B cell (primary cell): ENCODE measurements at regions not wholly inside any gene's neighbourhood (a gene's known extent, or its start where the extent isn't known, plus 50 kb on each side); places are given as distances from the start of the nearest gene placed in this dataset.

Experiments
- ATAC-seq: fragments of 200-7000 bp; cut with Tn5 transposase; one replicate; pipeline ENCODE4 v1.10.0; 2021; ENCODE audit warnings: low read depth, mild to moderate bottlenecking, moderate number of reproducible peaks, moderate library complexity
- CTCF ChIA-PET: fragments of 350-600 bp; sonication (Branson Sonifier 250); formaldehyde crosslinking; loops from one replicate; lab custom pipeline; 2021; ENCODE audit warnings: antibody characterized with exemption, inconsistent platforms; lab: Charles Lee
- POLR2A ChIA-PET: fragments of 350-600 bp; sonication (Branson Sonifier 250); formaldehyde crosslinking; loops from one replicate; lab custom pipeline; 2021; ENCODE audit warnings: antibody characterized with exemption; lab: Charles Lee
- DNase-seq: peaks from one replicate; pipeline ENCODE4 v3.0.0; 2013
- H2AFZ ChIP-seq: 2 replicates; pipeline ENCODE4 v1.6.1; 2012; ENCODE audit warnings: mild to moderate bottlenecking, low read depth, low read length; ENCODE audit not compliant: insufficient read depth, poor library complexity, severe bottlenecking
- H3K27ac ChIP-seq, 2 donors: 1 replicate in 1 of 2; 2 replicates in 1 of 2; pipeline ENCODE4 v1.5.1; 2012 to 2013; ENCODE audit warnings: low read length in 2 of 2, mild to moderate bottlenecking in 2 of 2, moderate library complexity in 1 of 2
- H3K27me3 ChIP-seq, 4 experiments: fragments of 200-600 bp in 1 of 4; sonication (generic) in 1 of 4; replicated peaks in 1 of 4; 1 replicate in 2 of 4; 2 replicates in 2 of 4; pipeline versions ENCODE4 v1.6.1 to v1.7.0; 2013 to 2016; ENCODE audit warnings: low read length in 3 of 4, mild to moderate bottlenecking in 2 of 4, mixed read lengths in 1 of 4, moderate library complexity in 1 of 4; ENCODE audit not compliant: insufficient read depth in 4 of 4, control insufficient read depth in 3 of 4; ENCODE audit errors: control extremely low read depth in 1 of 4
- H3K36me3 ChIP-seq, 2 experiments: replicated peaks in 1 of 2; 1 replicate in 1 of 2; 2 replicates in 1 of 2; pipeline versions ENCODE4 v1.6.1 to v1.7.1; 2013; ENCODE audit warnings: low read length in 1 of 2; ENCODE audit not compliant: insufficient read depth in 2 of 2, control insufficient read depth in 1 of 2; ENCODE audit errors: control extremely low read depth in 1 of 2, extremely low read depth in 1 of 2
- H3K4me1 ChIP-seq, 2 donors: fragments of 200-600 bp in 1 of 2; sonication (generic) in 1 of 2; 1 replicate in 1 of 2; 2 replicates in 1 of 2; pipeline versions ENCODE4 v1.5.1 to v1.6.1; 2013 to 2017; ENCODE audit warnings: low read length in 2 of 2; ENCODE audit not compliant: control insufficient read depth in 2 of 2, insufficient read depth in 2 of 2
- H3K4me2 ChIP-seq: replicated peaks from 2 replicates; pipeline ENCODE3; 2012; ENCODE audit warnings: mild to moderate bottlenecking, low read depth, low read length; ENCODE audit not compliant: poor library complexity, severe bottlenecking
- H3K4me3 ChIP-seq, 5 experiments: fragments of 200-600 bp in 1 of 5; sonication (generic) in 1 of 5; 1 replicate in 3 of 5; 2 replicates in 2 of 5; pipeline versions ENCODE4 v1.5.1 to v1.7.0; 2011 to 2016; ENCODE audit warnings: low read length in 4 of 5, mild to moderate bottlenecking in 4 of 5, low read depth in 2 of 5, control low read depth in 1 of 5, moderate library complexity in 1 of 5; ENCODE audit not compliant: insufficient read depth in 1 of 5; ENCODE audit errors: control extremely low read depth in 1 of 5, extremely low read depth in 1 of 5
- H3K79me2 ChIP-seq: fragments of 200-600 bp; sonication (generic); one replicate; pipeline ENCODE4 v1.6.0; 2016; ENCODE audit warnings: low read length; ENCODE audit not compliant: control insufficient read depth, insufficient read depth
- H3K9ac ChIP-seq: fragments of 200-600 bp; sonication (generic); 2 replicates; pipeline ENCODE4 v1.6.1; 2017; ENCODE audit warnings: mild to moderate bottlenecking, low read length, moderate library complexity
- H3K9me3 ChIP-seq, 3 donors: one replicate each; pipeline versions ENCODE4 v1.6.1 to v1.7.1; 2013; ENCODE audit warnings: low read length in 2 of 3; ENCODE audit not compliant: control insufficient read depth in 2 of 3, insufficient read depth in 1 of 3; ENCODE audit errors: control extremely low read depth in 1 of 3
- H4K20me1 ChIP-seq: 2 replicates; pipeline ENCODE4 v1.6.0; 2012; ENCODE audit warnings: mild to moderate bottlenecking, low read length; ENCODE audit not compliant: insufficient read depth, control insufficient read depth, poor library complexity, severe bottlenecking
- H3K27ac Mint-ChIP-seq: one replicate; pipeline ENCODE4 v1.8.0; 2021; ENCODE audit warnings: mixed read lengths
- H3K27me3 Mint-ChIP-seq: one replicate; pipeline ENCODE4 v1.8.0; 2021; ENCODE audit warnings: mixed read lengths
- H3K4me1 Mint-ChIP-seq: one replicate; pipeline ENCODE4 v1.8.0; 2021; ENCODE audit warnings: mixed read lengths
- H3K4me3 Mint-ChIP-seq: one replicate; pipeline ENCODE4 v1.8.0; 2021; ENCODE audit warnings: mixed read lengths
- H3K9me3 Mint-ChIP-seq: one replicate; pipeline ENCODE4 v1.8.0; 2022; ENCODE audit warnings: mixed read lengths; ENCODE audit not compliant: insufficient read depth
- CTCF ChIP-seq: fragments of 200-600 bp; IDR thresholded peaks from one replicate; pipeline ENCODE4 v1.8.0; 2022; ENCODE audit warnings: antibody characterized with exemption, mild to moderate bottlenecking
- EZH2 ChIP-seq: IDR thresholded peaks from 2 replicates; pipeline ENCODE4 v1.6.1; 2012; ENCODE audit warnings: borderline replicate concordance, low read depth, mild to moderate bottlenecking, moderate library complexity, low read length; ENCODE audit not compliant: insufficient read depth, poor library complexity, severe bottlenecking
- WGBS: methylation state at CpG from one replicate; pipeline ENCODE4 v1.1.5; 2013; ENCODE audit warnings: missing lambda C conversion rate; ENCODE audit not compliant: insufficient coverage; 5-methylcytosine and 5-hydroxymethylcytosine counted together
- intact Hi-C: fragments of 100-400 bp; cut with micrococcal nuclease; formaldehyde crosslinking; loops from one replicate; pipeline ENCODE4 v1.10.0; 2022

GRCh38 chr3:82342521-82342920, 581.1 kb upstream of the GBE1 start:
- ChIA-PET CTCF (no interaction called here), POLR2A (no interaction called here)
- intact Hi-C loops, result no loop called here
- H3K27me3 Mint-ChIP-seq, result no peaks in the 10 kb centered on the region
- no peak for TF ChIP-seq EZH2
- no peak for TF ChIP-seq CTCF
- H3K79me2 ChIP-seq, result no peaks in the 10 kb centered on the region
- no peaks in the 10 kb centered on the region for H4K20me1 ChIP-seq
- no peak overlapping the region for H3K4me3 Mint-ChIP-seq
- no peak overlapping the region for H3K27ac Mint-ChIP-seq
- no peaks in the 10 kb centered on the region for H3K9me3 Mint-ChIP-seq
- no peaks in the 10 kb centered on the region for H3K27me3 ChIP-seq
- no peak overlapping the region for H3K4me2 ChIP-seq
- H3K27ac ChIP-seq, result no peak overlapping the region
- no peak overlapping the region for H3K9ac ChIP-seq
- H3K4me1 ChIP-seq, result no peaks in the 10 kb centered on the region
- ATAC-seq (no peak), DNase-seq (no peak)
- no peaks in the 10 kb centered on the region for H3K9me3 ChIP-seq
- H3K4me3 ChIP-seq, result no peak overlapping the region
- no peak overlapping the region for H2AFZ ChIP-seq
- H3K36me3 ChIP-seq, result no peaks in the 10 kb centered on the region
- WGBS, result no CpG with 5 or more reads among the region's 3 CpGs
- no peaks in the 10 kb centered on the region for H3K4me1 Mint-ChIP-seq

DNA sequence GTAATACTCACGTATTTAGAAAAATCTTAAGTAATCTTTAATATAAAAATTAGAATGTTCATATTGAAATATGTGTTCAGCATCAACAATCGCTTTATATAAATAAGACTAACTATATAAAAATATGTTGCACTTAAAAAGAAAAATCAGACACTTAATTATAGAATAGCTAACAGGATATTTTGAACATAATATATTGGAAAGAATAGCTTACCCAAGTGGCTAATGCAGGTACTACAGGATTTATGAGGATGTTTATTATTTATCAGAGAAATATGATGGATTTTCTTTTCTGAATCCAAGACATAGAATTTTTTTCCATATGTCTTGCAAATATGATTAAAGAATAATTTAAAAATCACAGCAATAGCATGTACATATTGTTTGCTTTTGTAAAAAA, 567.9 kb upstream of the GBE1 start:
- Histone ChIP-seq H3K79me2 (no peaks in the 10 kb centered on the region), H3K4me1 (no peaks in the 10 kb centered on the region), H2AFZ (no peak overlapping the region), H4K20me1 (no peaks in the 10 kb centered on the region), H3K4me2 (no peak overlapping the region), H3K4me3 (no peak overlapping the region), H3K27ac (no peak overlapping the region), H3K27me3 (no peaks in the 10 kb centered on the region), H3K9me3 (peaks cover 0 to 1% (median 0%) of the 10 kb centered on the region in 3 donors), H3K36me3 (no peaks in the 10 kb centered on the region), H3K9ac (no peak overlapping the region)
- Mint-ChIP-seq H3K4me3 (no peak overlapping the region), H3K9me3 (no peaks in the 10 kb centered on the region), H3K27me3 (no peaks in the 10 kb centered on the region), H3K4me1 (no peaks in the 10 kb centered on the region), H3K27ac (no peak overlapping the region)
- POLR2A ChIA-PET, result no interaction called here
- DNase-seq, result no peak
- intact Hi-C loops, result no loop called here
- no peak for ATAC-seq
- CTCF ChIA-PET, result no interaction called here
- WGBS, result no CpG with 5 or more reads among the region's 2 CpGs
- TF ChIP-seq CTCF (peak; percentile 51), EZH2 (no peak)
